ENCODE measurements at regions not wholly inside any gene's neighbourhood (a gene's known extent, or its start where the extent isn't known, plus 50 kb on each side); places are given as distances from the start of the nearest gene placed in this dataset.

DNA sequence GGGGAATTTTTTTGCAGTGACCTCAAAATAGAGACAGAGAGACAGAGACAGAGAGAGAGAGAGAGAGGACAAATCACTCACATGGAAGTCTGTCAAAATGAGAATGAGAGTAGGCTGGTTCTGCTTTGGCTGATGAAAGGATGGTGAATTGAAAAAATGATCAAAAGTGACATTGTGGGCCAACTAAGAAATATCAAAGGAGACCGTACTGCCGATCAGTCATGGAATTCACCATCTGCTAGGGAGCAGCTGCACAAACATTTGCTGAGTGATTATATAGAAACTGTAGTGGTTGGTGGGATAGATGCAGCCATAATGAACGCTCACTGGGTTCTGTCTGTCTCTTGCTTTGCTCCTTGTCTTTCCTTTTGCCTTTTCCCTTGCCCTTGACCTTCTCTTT is 476.6 kb upstream of the SGCD start:
- intact Hi-C loops (cut with micrococcal nuclease; ENCODE audit: unreplicated experiment) (no loop called here), in situ Hi-C loops (cut with HindIII; ENCODE audit: low pct_unique_long_range_greater_than_20kb, low sequenced_read_pairs) (no loop called here)
- Histone ChIP-seq H3K36me3 (ENCODE audit: control insufficient read depth, insufficient read depth, low read length) (no peaks in the 10 kb centered on the region), H3K27me3 (ENCODE audit: control insufficient read depth, insufficient read depth, low read length) (no peaks in the 10 kb centered on the region), H3K4me1 (ENCODE audit: control insufficient read depth, insufficient read depth, low read length) (no peaks in the 10 kb centered on the region), H3K4me3 (ENCODE audit: low read depth in 2 of 2, low read length in 2 of 2) (no peak overlapping the region), H3K9me3 (ENCODE audit: control insufficient read depth, insufficient read depth, low read depth, low read length) (no peaks in the 10 kb centered on the region), H3K27ac (ENCODE audit: low read length) (no peak overlapping the region)
- no peak for TF ChIP-seq TCF7L2 (IDR thresholded peaks at IDR 0.05; ENCODE audit: low read depth, low read length)
- TF ChIP-seq, protein P1, sequence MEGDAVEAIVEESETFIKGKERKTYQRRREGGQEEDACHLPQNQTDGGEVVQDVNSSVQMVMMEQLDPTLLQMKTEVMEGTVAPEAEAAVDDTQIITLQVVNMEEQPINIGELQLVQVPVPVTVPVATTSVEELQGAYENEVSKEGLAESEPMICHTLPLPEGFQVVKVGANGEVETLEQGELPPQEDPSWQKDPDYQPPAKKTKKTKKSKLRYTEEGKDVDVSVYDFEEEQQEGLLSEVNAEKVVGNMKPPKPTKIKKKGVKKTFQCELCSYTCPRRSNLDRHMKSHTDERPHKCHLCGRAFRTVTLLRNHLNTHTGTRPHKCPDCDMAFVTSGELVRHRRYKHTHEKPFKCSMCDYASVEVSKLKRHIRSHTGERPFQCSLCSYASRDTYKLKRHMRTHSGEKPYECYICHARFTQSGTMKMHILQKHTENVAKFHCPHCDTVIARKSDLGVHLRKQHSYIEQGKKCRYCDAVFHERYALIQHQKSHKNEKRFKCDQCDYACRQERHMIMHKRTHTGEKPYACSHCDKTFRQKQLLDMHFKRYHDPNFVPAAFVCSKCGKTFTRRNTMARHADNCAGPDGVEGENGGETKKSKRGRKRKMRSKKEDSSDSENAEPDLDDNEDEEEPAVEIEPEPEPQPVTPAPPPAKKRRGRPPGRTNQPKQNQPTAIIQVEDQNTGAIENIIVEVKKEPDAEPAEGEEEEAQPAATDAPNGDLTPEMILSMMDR (IDR thresholded peaks at IDR 0.05): no peak
- TF ChIP-seq, protein P2, sequence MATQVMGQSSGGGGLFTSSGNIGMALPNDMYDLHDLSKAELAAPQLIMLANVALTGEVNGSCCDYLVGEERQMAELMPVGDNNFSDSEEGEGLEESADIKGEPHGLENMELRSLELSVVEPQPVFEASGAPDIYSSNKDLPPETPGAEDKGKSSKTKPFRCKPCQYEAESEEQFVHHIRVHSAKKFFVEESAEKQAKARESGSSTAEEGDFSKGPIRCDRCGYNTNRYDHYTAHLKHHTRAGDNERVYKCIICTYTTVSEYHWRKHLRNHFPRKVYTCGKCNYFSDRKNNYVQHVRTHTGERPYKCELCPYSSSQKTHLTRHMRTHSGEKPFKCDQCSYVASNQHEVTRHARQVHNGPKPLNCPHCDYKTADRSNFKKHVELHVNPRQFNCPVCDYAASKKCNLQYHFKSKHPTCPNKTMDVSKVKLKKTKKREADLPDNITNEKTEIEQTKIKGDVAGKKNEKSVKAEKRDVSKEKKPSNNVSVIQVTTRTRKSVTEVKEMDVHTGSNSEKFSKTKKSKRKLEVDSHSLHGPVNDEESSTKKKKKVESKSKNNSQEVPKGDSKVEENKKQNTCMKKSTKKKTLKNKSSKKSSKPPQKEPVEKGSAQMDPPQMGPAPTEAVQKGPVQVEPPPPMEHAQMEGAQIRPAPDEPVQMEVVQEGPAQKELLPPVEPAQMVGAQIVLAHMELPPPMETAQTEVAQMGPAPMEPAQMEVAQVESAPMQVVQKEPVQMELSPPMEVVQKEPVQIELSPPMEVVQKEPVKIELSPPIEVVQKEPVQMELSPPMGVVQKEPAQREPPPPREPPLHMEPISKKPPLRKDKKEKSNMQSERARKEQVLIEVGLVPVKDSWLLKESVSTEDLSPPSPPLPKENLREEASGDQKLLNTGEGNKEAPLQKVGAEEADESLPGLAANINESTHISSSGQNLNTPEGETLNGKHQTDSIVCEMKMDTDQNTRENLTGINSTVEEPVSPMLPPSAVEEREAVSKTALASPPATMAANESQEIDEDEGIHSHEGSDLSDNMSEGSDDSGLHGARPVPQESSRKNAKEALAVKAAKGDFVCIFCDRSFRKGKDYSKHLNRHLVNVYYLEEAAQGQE (IDR thresholded peaks at IDR 0.05; ENCODE audit: insufficient read depth in 1 of 2, low read depth in 2 of 2, low read length in 1 of 2): no peak
- no peak for TF ChIP-seq SIN3A (IDR thresholded peaks at IDR 0.05; ENCODE audit: borderline replicate concordance, insufficient read depth, low read depth, low read length)
- no peak for TF ChIP-seq POLR2AphosphoS5 (IDR thresholded peaks at IDR 0.05; ENCODE audit: low read depth, low read length)
- ATAC-seq: no peak
- no peak for DNase-seq (ENCODE audit: low read depth, low spot score)
- POLR2A ChIA-PET: no interaction called here
- no TSS peak for BruUV-seq (replicated peaks)
- CTCF ChIA-PET: no interaction called here

GRCh38 chr5:155866971-155867370 is 460.0 kb upstream of the SGCD start:
- TF ChIP-seq, protein P1 (IDR thresholded peaks at IDR 0.05): no peak
- TF ChIP-seq, protein P2 (IDR thresholded peaks at IDR 0.05; ENCODE audit: insufficient read depth in 1 of 2, low read depth in 2 of 2, low read length in 1 of 2): no peak
- no peak for TF ChIP-seq SIN3A (IDR thresholded peaks at IDR 0.05; ENCODE audit: borderline replicate concordance, insufficient read depth, low read depth, low read length)
- ChIA-PET POLR2A (no interaction called here), CTCF (no interaction called here)
- Histone ChIP-seq H3K27ac (ENCODE audit: low read length) (no peak overlapping the region), H3K27me3 (ENCODE audit: control insufficient read depth, insufficient read depth, low read length) (no peaks in the 10 kb centered on the region), H3K4me1 (ENCODE audit: control insufficient read depth, insufficient read depth, low read length) (no peaks in the 10 kb centered on the region), H3K4me3 (ENCODE audit: low read depth in 2 of 2, low read length in 2 of 2) (no peak overlapping the region), H3K36me3 (ENCODE audit: control insufficient read depth, insufficient read depth, low read length) (no peaks in the 10 kb centered on the region), H3K9me3 (ENCODE audit: control insufficient read depth, insufficient read depth, low read depth, low read length) (no peaks in the 10 kb centered on the region)
- in situ Hi-C loops (cut with HindIII; ENCODE audit: low pct_unique_long_range_greater_than_20kb, low sequenced_read_pairs): no loop called here
- no peak for ATAC-seq
- intact Hi-C loops (cut with micrococcal nuclease; ENCODE audit: unreplicated experiment): no loop called here
- BruUV-seq (replicated peaks): no TSS peak
- no peak for DNase-seq (ENCODE audit: low read depth, low spot score)
